Psoas muscle (tissue), 7 donors: ENCODE measurements at regions not wholly inside any gene's neighbourhood (a gene's known extent, or its start where the extent isn't known, plus 50 kb on each side); places are given as distances from the start of the nearest gene placed in this dataset.

Source experiments
- ATAC-seq, 4 donors: fragments of 200-7000 bp; cut with Tn5 transposase; one replicate each; pipeline ENCODE4 v1.9.1; 2020; ENCODE audit warnings: moderate library complexity in 3 of 4, mild to moderate bottlenecking in 2 of 4
- DNase-seq, 2 donors: peaks; one replicate each; pipeline ENCODE4 v3.0.0-alpha.2; 2020
- H3K27ac ChIP-seq: fragments of 200-600 bp; one replicate; pipeline ENCODE4 v1.8.0; 2022
- H3K27me3 ChIP-seq, 3 donors: fragments of 200-600 bp in 1 of 3; one replicate each; pipeline versions ENCODE4 v1.6.1 to v1.8.0; 2013 to 2022; ENCODE audit warnings: low read length in 2 of 3, mild to moderate bottlenecking in 2 of 3, moderate library complexity in 1 of 3; ENCODE audit not compliant: insufficient read depth in 3 of 3
- H3K36me3 ChIP-seq, 2 donors: fragments of 200-600 bp in 1 of 2; one replicate each; pipeline versions ENCODE4 v1.6.1 to v1.8.0; 2013 to 2022; ENCODE audit warnings: low read depth in 1 of 2, mild to moderate bottlenecking in 1 of 2, moderate library complexity in 1 of 2; ENCODE audit not compliant: insufficient read depth in 1 of 2
- H3K4me1 ChIP-seq: fragments of 200-600 bp; one replicate; pipeline ENCODE4 v1.8.0; 2022
- H3K4me3 ChIP-seq: fragments of 200-600 bp; one replicate; pipeline ENCODE4 v1.8.0; 2022; ENCODE audit warnings: mild to moderate bottlenecking
- H3K9me3 ChIP-seq: fragments of 200-600 bp; one replicate; pipeline ENCODE4 v1.8.0; 2022
- whole genome bisulfite sequencing, 3 donors: extraction: QIAGEN DNeasy Blood & Tissue Kit; methylation state at CpG; one replicate each; pipeline versions ENCODE4 v1.1.6 to v1.1.7; 2013; 5-methylcytosine and 5-hydroxymethylcytosine counted together
- intact Hi-C, 2 donors: fragments of 100-400 bp; cut with DNase I; formaldehyde crosslinking; loops; one replicate each; pipeline versions ENCODE4 v1.11.0 to v1.14.2; 2022
- TF ChIP-seq, protein P1 (sequence below): fragments of 200-600 bp; IDR thresholded peaks from one replicate; pipeline ENCODE4 v1.8.0; 2022; ENCODE audit warnings: antibody characterized with exemption
- donor health status: healthy with polysubstance abuse.
- donor health status: DM: no; HTN: no; CAD: no; lungs with moderate emphysema.
- donor health status: Bipolar disorder and iron deficiency.
- donor health status: healthy.
- donor health status: DM: yes; HTN: yes; CAD: no.
- donor health status: DM: no; HTN: no; CAD: no.
- donor health status: DM: yes; HTN: yes; CAD: no.

DNA sequence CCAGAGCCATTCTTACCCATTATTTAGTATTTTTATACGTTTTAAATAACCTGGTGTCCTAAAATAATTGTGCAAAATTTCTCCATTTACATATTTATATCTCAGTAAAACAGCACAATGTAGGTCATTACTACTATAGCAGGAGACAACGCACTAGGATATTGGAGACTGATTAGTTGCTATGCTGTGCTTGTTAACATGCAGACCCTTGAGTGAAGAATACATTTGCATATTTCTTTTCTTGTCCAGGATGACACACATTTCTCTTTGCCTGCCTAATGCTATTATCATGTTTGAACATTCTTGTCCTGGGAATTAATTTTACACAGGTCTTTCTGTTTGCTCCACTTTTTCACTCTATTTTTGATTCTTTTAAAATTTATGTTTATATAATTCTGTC is 823.8 kb upstream of the ATXN8OS start:
- DNase-seq (no peak), ATAC-seq (no peak)
- Histone ChIP-seq H3K4me1 (no peaks in the 10 kb centered on the region), H3K4me3 (no peak overlapping the region), H3K9me3 (no peaks in the 10 kb centered on the region), H3K36me3 (no peaks in the 10 kb centered on the region), H3K27me3 (no peaks in the 10 kb centered on the region), H3K27ac (no peak overlapping the region)
- 72 to 75% (median 72%) methylated on average over 2 of the region's 2 CpGs for WGBS, 3 donors
- intact Hi-C loops = no loop called here
- TF ChIP-seq, protein P1, sequence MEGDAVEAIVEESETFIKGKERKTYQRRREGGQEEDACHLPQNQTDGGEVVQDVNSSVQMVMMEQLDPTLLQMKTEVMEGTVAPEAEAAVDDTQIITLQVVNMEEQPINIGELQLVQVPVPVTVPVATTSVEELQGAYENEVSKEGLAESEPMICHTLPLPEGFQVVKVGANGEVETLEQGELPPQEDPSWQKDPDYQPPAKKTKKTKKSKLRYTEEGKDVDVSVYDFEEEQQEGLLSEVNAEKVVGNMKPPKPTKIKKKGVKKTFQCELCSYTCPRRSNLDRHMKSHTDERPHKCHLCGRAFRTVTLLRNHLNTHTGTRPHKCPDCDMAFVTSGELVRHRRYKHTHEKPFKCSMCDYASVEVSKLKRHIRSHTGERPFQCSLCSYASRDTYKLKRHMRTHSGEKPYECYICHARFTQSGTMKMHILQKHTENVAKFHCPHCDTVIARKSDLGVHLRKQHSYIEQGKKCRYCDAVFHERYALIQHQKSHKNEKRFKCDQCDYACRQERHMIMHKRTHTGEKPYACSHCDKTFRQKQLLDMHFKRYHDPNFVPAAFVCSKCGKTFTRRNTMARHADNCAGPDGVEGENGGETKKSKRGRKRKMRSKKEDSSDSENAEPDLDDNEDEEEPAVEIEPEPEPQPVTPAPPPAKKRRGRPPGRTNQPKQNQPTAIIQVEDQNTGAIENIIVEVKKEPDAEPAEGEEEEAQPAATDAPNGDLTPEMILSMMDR = no peak

DNA sequence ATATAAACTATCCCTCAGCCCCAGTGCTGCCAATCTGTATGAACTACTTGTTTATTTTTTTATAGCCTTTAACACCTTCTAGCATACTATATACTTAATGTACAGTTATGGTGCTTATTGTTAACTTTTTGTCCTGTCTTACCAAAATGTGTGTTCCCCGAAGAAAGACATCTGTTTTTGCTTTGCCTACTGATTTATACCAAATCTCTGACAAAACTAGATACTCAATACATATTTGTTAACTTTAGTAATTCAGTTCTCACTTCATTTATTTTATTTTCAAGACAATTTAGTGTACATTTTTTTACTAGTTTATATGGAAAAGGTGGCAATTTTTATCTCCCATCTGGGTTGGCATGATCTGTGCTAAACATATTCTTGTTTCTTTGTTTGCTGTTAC is 824.3 kb upstream of the ATXN8OS start:
- intact Hi-C loops = no loop called here
- 58 to 84% (median 69%) methylated on average over 1 of the region's 1 CpG for WGBS, 3 donors
- H3K27me3 ChIP-seq = no peaks in the 10 kb centered on the region
- H3K36me3 ChIP-seq = no peaks in the 10 kb centered on the region
- H3K4me1 ChIP-seq = no peaks in the 10 kb centered on the region
- H3K9me3 ChIP-seq = no peaks in the 10 kb centered on the region
- no peak for DNase-seq
- TF ChIP-seq, protein P1 = no peak
- H3K27ac ChIP-seq = no peak overlapping the region
- no peak for ATAC-seq
- H3K4me3 ChIP-seq = no peak overlapping the region

DNA sequence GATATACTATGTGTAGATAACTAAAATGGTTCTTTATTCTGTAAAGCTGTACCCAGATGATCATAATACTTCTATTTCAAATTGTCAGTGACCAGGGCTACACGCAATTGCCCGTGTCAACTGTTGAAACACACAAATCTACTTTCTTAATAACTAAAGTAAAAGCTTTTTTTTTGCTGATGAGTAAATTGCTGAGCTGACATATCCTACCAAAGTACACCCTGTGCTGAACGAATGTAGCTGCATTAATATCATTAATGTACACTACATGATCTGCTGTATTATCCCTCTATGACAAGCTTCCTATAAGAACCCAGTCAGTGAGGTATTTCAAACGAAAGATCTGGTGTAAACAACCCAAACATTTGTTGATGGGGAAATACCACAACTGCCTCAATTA is 827.2 kb upstream of the ATXN8OS start:
- H3K27ac ChIP-seq = no peak overlapping the region
- no peak for DNase-seq
- H3K27me3 ChIP-seq = no peaks in the 10 kb centered on the region
- H3K4me3 ChIP-seq = no peak overlapping the region
- 73 to 80% (median 79%) methylated on average over 4 of the region's 4 CpGs for WGBS, 3 donors
- no peaks in the 10 kb centered on the region for H3K4me1 ChIP-seq
- H3K9me3 ChIP-seq = no peaks in the 10 kb centered on the region
- intact Hi-C loops = no loop called here
- no peaks in the 10 kb centered on the region for H3K36me3 ChIP-seq
- TF ChIP-seq, protein P1 = no peak
- no peak for ATAC-seq

DNA sequence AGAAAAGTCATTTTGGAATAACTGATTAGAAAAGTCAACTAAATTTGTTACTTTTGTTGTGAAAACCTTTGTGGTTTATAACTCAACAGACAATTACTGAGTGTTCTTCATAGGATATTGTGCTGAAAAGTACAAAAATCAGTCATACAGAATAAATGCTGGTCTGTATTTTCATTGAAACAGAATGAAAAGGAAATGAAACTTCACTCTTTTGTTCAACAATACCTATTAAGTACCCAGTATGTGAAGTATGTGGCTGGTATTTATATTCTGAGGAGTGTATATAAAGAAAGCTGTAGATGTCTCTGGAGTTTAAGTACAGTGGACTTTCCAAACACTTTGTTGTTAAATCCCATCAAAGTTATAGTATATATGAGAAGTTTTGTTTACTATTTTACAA is 828.4 kb upstream of the ATXN8OS start:
- ATAC-seq = no peak
- Histone ChIP-seq H3K4me3 (no peak overlapping the region), H3K4me1 (no peaks in the 10 kb centered on the region), H3K36me3 (no peaks in the 10 kb centered on the region), H3K27me3 (no peaks in the 10 kb centered on the region), H3K9me3 (no peaks in the 10 kb centered on the region), H3K27ac (no peak overlapping the region)
- TF ChIP-seq, protein P1 = no peak
- intact Hi-C loops = no loop called here
- no peak for DNase-seq

DNA sequence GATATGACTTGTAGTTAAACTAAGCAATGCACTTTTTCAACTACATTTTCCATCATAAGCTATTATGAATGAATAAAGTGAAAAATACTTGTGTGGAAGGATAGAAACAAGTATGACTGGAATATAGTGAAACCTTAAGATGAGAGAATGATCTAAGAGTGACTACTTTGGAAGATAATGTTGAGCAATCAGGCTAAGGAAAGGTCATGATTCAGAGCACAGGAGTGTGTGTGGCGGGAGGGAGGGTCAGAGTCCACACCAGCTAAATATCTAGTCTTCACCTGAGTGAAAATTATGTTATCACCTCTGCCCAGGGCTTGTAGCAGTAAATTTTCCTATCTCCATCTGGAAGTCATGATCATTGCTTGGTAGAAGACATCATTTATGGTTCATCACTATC is 833.4 kb upstream of the ATXN8OS start:
- intact Hi-C loops = no loop called here
- 83 to 95% (median 86%) methylated on average over 1 of the region's 1 CpG for WGBS, 3 donors
- Histone ChIP-seq H3K4me3 (no peak overlapping the region), H3K9me3 (no peaks in the 10 kb centered on the region), H3K27ac (no peak overlapping the region), H3K27me3 (no peaks in the 10 kb centered on the region), H3K4me1 (no peaks in the 10 kb centered on the region), H3K36me3 (no peaks in the 10 kb centered on the region)
- no peak for DNase-seq
- ATAC-seq = no peak
- TF ChIP-seq, protein P1 = no peak
